MCF 10A (cell line): ENCODE measurements at regions not wholly inside any gene's neighbourhood (a gene's known extent, or its start where the extent isn't known, plus 50 kb on each side); places are given as distances from the start of the nearest gene placed in this dataset.

Experiments
- BruUV-seq: library from RNA; stranded (reverse); fragments of 400-500 nt; replicated peaks from 2 replicates; lab custom pipeline; 2021; lab: Mats Ljungman, UMichigan
- CTCF ChIA-PET: fragments of 300-600 bp; sonication (Branson Sonifier 250); formaldehyde crosslinking; extraction: SDS; loops from one replicate; lab custom pipeline; 2021; ENCODE audit warnings: antibody characterized with exemption, inconsistent platforms; lab: Yijun Ruan, JAX
- POLR2A ChIA-PET: fragments of 300-600, 350-650 bp; sonication (Branson Sonifier 250); formaldehyde crosslinking; extraction: SDS; loops from one replicate; lab custom pipeline; 2020; ENCODE audit warnings: antibody characterized with exemption, inconsistent platforms; lab: Yijun Ruan, JAX
- DNase-seq: peaks from one replicate; pipeline ENCODE4 v3.0.0-alpha.2; 2018; ENCODE audit not compliant: unreplicated experiment
- H3K27ac Mint-ChIP-seq: one replicate; pipeline ENCODE4 v1.8.0; 2022; ENCODE audit warnings: mild to moderate bottlenecking, low read depth, mixed read lengths; ENCODE audit not compliant: unreplicated experiment
- H3K27me3 Mint-ChIP-seq: one replicate; pipeline ENCODE4 v1.8.0; 2022; ENCODE audit warnings: mixed read lengths; ENCODE audit not compliant: insufficient read depth, unreplicated experiment
- H3K36me3 Mint-ChIP-seq: one replicate; pipeline ENCODE4 v1.8.0; 2022; ENCODE audit warnings: mild to moderate bottlenecking, moderate library complexity, mixed read lengths; ENCODE audit not compliant: insufficient read depth, unreplicated experiment
- H3K4me1 Mint-ChIP-seq: one replicate; pipeline ENCODE4 v1.8.0; 2022; ENCODE audit warnings: mixed read lengths; ENCODE audit not compliant: insufficient read depth, unreplicated experiment
- H3K4me3 Mint-ChIP-seq: one replicate; pipeline ENCODE4 v1.8.0; 2022; ENCODE audit warnings: mild to moderate bottlenecking, moderate library complexity, mixed read lengths; ENCODE audit not compliant: unreplicated experiment
- H3K9me3 Mint-ChIP-seq: one replicate; pipeline ENCODE4 v1.8.0; 2022; ENCODE audit warnings: mixed read lengths; ENCODE audit not compliant: unreplicated experiment
- intact Hi-C: fragments of 100-400 bp; cut with micrococcal nuclease; formaldehyde crosslinking; loops from 2 replicates; pipeline ENCODE4 v1.14.1; 2022
- TF ChIP-seq, protein P1 (sequence below): fragments of 200-600 bp; IDR thresholded peaks from one replicate; pipeline ENCODE4 v1.8.0; 2022; ENCODE audit warnings: antibody characterized with exemption, mild to moderate bottlenecking; ENCODE audit not compliant: unreplicated experiment

DNA sequence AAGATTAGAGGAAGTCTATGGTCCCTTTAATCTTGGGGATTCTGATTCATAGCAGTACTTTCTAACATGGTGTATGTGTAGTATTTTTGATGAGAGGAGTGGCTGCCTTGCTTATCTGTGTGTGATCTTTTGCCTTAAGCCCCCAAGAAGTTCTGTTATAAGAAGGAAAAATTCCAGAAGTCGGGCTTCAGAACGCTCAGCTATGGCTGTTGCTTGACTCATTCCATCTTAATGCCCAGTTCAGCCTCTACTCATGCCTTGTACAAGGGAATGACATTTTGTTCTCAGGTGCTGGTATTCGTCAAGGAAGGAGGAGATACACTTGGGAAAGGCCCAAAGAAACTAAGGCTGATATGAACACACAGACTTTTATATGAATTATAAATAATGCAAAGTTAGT lies 713.0 kb upstream of the MARCKS start:
- ChIA-PET CTCF (no interaction called here), POLR2A (no interaction called here)
- Mint-ChIP-seq H3K4me1 (no peaks in the 10 kb centered on the region), H3K27ac (no peak overlapping the region), H3K9me3 (no peaks in the 10 kb centered on the region), H3K27me3 (no peaks in the 10 kb centered on the region), H3K4me3 (no peak overlapping the region), H3K36me3 (peaks cover 4% of the 10 kb centered on the region)
- TF ChIP-seq, protein P1, sequence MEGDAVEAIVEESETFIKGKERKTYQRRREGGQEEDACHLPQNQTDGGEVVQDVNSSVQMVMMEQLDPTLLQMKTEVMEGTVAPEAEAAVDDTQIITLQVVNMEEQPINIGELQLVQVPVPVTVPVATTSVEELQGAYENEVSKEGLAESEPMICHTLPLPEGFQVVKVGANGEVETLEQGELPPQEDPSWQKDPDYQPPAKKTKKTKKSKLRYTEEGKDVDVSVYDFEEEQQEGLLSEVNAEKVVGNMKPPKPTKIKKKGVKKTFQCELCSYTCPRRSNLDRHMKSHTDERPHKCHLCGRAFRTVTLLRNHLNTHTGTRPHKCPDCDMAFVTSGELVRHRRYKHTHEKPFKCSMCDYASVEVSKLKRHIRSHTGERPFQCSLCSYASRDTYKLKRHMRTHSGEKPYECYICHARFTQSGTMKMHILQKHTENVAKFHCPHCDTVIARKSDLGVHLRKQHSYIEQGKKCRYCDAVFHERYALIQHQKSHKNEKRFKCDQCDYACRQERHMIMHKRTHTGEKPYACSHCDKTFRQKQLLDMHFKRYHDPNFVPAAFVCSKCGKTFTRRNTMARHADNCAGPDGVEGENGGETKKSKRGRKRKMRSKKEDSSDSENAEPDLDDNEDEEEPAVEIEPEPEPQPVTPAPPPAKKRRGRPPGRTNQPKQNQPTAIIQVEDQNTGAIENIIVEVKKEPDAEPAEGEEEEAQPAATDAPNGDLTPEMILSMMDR = no peak
- no peak for DNase-seq
- intact Hi-C loops = no loop called here
- no TSS peak for BruUV-seq

- peaks cover under 1% of the 10 kb centered on the region for H3K36me3 Mint-ChIP-seq
- no TSS peak for BruUV-seq
- POLR2A ChIA-PET = no interaction called here
- intact Hi-C loops = no loop called here
- H3K4me1 Mint-ChIP-seq = no peaks in the 10 kb centered on the region
- no peaks in the 10 kb centered on the region for H3K27me3 Mint-ChIP-seq
- TF ChIP-seq, protein P1 = no peak
- DNase-seq = no peak
- H3K4me3 Mint-ChIP-seq = no peak overlapping the region
- no peaks in the 10 kb centered on the region for H3K9me3 Mint-ChIP-seq
- H3K27ac Mint-ChIP-seq = no peak overlapping the region
- CTCF ChIA-PET = interaction anchor here (0.6 kb wide), 1 partner anchor 46 kb away, joined by 4 read pairs; no protein-coding TSS in a partner anchor
Measured at GRCh38 chr6:113146878-113147277, 710.3 kb upstream of the MARCKS start.

GRCh38 chr6:113147544-113147943 lies 709.6 kb upstream of the MARCKS start:
- no peaks in the 10 kb centered on the region for H3K4me1 Mint-ChIP-seq
- no peak overlapping the region for H3K4me3 Mint-ChIP-seq
- TF ChIP-seq, protein P1 = no peak
- no peaks in the 10 kb centered on the region for H3K9me3 Mint-ChIP-seq
- intact Hi-C loops = no loop called here
- BruUV-seq = no TSS peak
- no peak for DNase-seq
- no peaks in the 10 kb centered on the region for H3K27me3 Mint-ChIP-seq
- CTCF ChIA-PET = interaction anchor here (0.6 kb wide), 1 partner anchor 45 kb away, joined by 4 read pairs; no protein-coding TSS in a partner anchor
- no peak overlapping the region for H3K27ac Mint-ChIP-seq
- H3K36me3 Mint-ChIP-seq = no peaks in the 10 kb centered on the region
- POLR2A ChIA-PET = no interaction called here

- no peak for DNase-seq
- Mint-ChIP-seq H3K27ac (no peak overlapping the region), H3K4me1 (no peaks in the 10 kb centered on the region), H3K27me3 (no peaks in the 10 kb centered on the region), H3K36me3 (no peaks in the 10 kb centered on the region), H3K4me3 (no peak overlapping the region), H3K9me3 (no peaks in the 10 kb centered on the region)
- BruUV-seq = no TSS peak
- intact Hi-C loops = no loop called here
- CTCF ChIA-PET = no interaction called here
- POLR2A ChIA-PET = interaction anchor here (0.6 kb wide), 1 partner anchor 600 kb away, joined by 3 read pairs; no protein-coding TSS in a partner anchor
- TF ChIP-seq, protein P1 = no peak
Measured at GRCh38 chr6:113148566-113148965, 708.6 kb upstream of the MARCKS start.
